A549 (cell line): ENCODE measurements at regions not wholly inside any gene's neighbourhood (a gene's known extent, or its start where the extent isn't known, plus 50 kb on each side); places are given as distances from the start of the nearest gene placed in this dataset.

ENCODE experiments used
- ATAC-seq, 2 experiments: fragments of 200-7000 bp in 1 of 2; fragments of >200 bp in 1 of 2; cut with Nextera tagmentation in 1 of 2; cut with Tn5 transposase in 1 of 2; 3 replicates each; pipeline versions ENCODE4 v1.8.0 to v1.9.1; 2018 to 2020; ENCODE audit warnings: mild to moderate bottlenecking in 1 of 2, moderate library complexity in 1 of 2
- CTCF ChIA-PET: fragments of 300-600 bp; sonication (Branson Sonifier 250); formaldehyde crosslinking; extraction: SDS; loops from one replicate; lab custom pipeline; 2021; ENCODE audit warnings: antibody characterized with exemption, inconsistent platforms; lab: Yijun Ruan, JAX
- POLR2A ChIA-PET: fragments of 350-600 bp; formaldehyde crosslinking; extraction: SDS; loops from one replicate; lab custom pipeline; 2021; ENCODE audit warnings: antibody characterized with exemption, inconsistent platforms; lab: Yijun Ruan, JAX
- DNase-seq, 2 experiments: peaks; one replicate each; pipeline versions ENCODE4 v3.0.0 to v3.0.0-alpha.2; 2011 to 2016; ENCODE audit warnings: low read depth in 1 of 2, low spot score in 1 of 2
- FAIRE-seq: peaks from 2 replicates; lab custom pipeline; 2011; peaks lifted over from hg19 to GRCh38; lab: Jason Lieb, UNC
- H3K27ac ChIP-seq, 2 experiments: fragments of >200 bp; sonication (Bioruptor Twin); formaldehyde crosslinking; 3 replicates each; pipeline ENCODE4 v1.5.1; 2016 to 2017
- H3K4me1 ChIP-seq: fragments of >200 bp; sonication (Bioruptor Twin); formaldehyde crosslinking; 3 replicates; pipeline ENCODE4 v1.6.1; 2016
- H3K4me2 ChIP-seq: fragments of >200 bp; sonication (Bioruptor Twin); formaldehyde crosslinking; 3 replicates; pipeline ENCODE4 v1.6.1; 2016
- H3K4me3 ChIP-seq: fragments of >200 bp; sonication (Bioruptor Twin); formaldehyde crosslinking; 3 replicates; pipeline ENCODE4 v1.5.1; 2016
- H3K9me3 ChIP-seq: fragments of >200 bp; sonication (Bioruptor Twin); formaldehyde crosslinking; 3 replicates; pipeline ENCODE4 v1.6.1; 2016
- CHD2 ChIP-seq: fragments of 150-350 bp; IDR thresholded peaks from 2 replicates; pipeline ENCODE4 v1.6.1; 2014; ENCODE audit warnings: low read length; ENCODE audit not compliant: partially characterized antibody
- CHD4 ChIP-seq: fragments of 200-600 bp; sonication (generic); IDR thresholded peaks from 2 replicates; pipeline ENCODE4 v1.6.1; 2016; ENCODE audit warnings: antibody characterized with exemption, mild to moderate bottlenecking, borderline replicate concordance
- CTCF ChIP-seq: fragments of >200 bp; sonication (Bioruptor Twin); formaldehyde crosslinking; IDR thresholded peaks from 3 replicates; pipeline ENCODE4 v1.5.1; 2016
- EHF ChIP-seq: fragments of 250-450 bp; sonication (Bioruptor Pico); IDR thresholded peaks from 2 replicates; pipeline ENCODE4 v1.5.0; 2020; ENCODE audit warnings: mild to moderate bottlenecking
- FOSB ChIP-seq: fragments of 250-450 bp; sonication (Bioruptor Pico); IDR thresholded peaks from 2 replicates; pipeline ENCODE4 v1.5.0; 2020; ENCODE audit warnings: mild to moderate bottlenecking, moderate library complexity
- FOXS1 ChIP-seq: fragments of 250-450 bp; sonication (Bioruptor Pico); IDR thresholded peaks from 2 replicates; pipeline ENCODE4 v1.5.0; 2020; ENCODE audit warnings: mild to moderate bottlenecking, moderate library complexity
- HDAC2 ChIP-seq: fragments of 200-600 bp; sonication (generic); IDR thresholded peaks from 2 replicates; pipeline ENCODE4 v1.6.1; 2016
- HEYL ChIP-seq: fragments of 250-450 bp; sonication (Bioruptor Pico); IDR thresholded peaks from 2 replicates; pipeline ENCODE4 v1.8.0; 2021; ENCODE audit warnings: mild to moderate bottlenecking, moderate library complexity
- HOXA7 ChIP-seq: fragments of 250-450 bp; sonication (Bioruptor Pico); IDR thresholded peaks from 2 replicates; pipeline ENCODE4 v1.5.0; 2020; ENCODE audit warnings: mild to moderate bottlenecking, moderate library complexity
- HOXB13 ChIP-seq: fragments of 250-450 bp; sonication (Bioruptor Pico); IDR thresholded peaks from 2 replicates; pipeline ENCODE4 v1.5.0; 2020; ENCODE audit warnings: low read depth, mild to moderate bottlenecking, moderate library complexity
- HOXB5 ChIP-seq: fragments of 250-450 bp; sonication (Bioruptor Pico); IDR thresholded peaks from 2 replicates; pipeline ENCODE4 v1.5.0; 2020; ENCODE audit warnings: mild to moderate bottlenecking, moderate library complexity
- MAZ ChIP-seq: fragments of 150-350 bp; IDR thresholded peaks from 2 replicates; pipeline ENCODE4 v1.6.1; 2014; ENCODE audit warnings: antibody characterized with exemption, low read depth, low read length, borderline replicate concordance
- NR3C1 ChIP-seq: fragments of >200 bp; sonication (Bioruptor Twin); formaldehyde crosslinking; IDR thresholded peaks from 3 replicates; pipeline ENCODE4 v1.6.1; 2017
- PBX3 ChIP-seq: IDR thresholded peaks from 2 replicates; pipeline ENCODE4 v1.6.1; 2012
- PHF8 ChIP-seq: fragments of 200-600 bp; sonication (generic); IDR thresholded peaks from 2 replicates; pipeline ENCODE4 v1.6.1; 2016; ENCODE audit warnings: low read depth, mild to moderate bottlenecking, antibody characterized with exemption, moderate library complexity, borderline replicate concordance
- POLR2A ChIP-seq: IDR thresholded peaks from 2 replicates; pipeline ENCODE4 v1.6.1; 2012; ENCODE audit warnings: mild to moderate bottlenecking, low read length
- RAD21 ChIP-seq, 2 experiments: fragments of >200 bp in 1 of 2; sonication (Bioruptor Twin) in 1 of 2; formaldehyde crosslinking in 1 of 2; IDR thresholded peaks in 1 of 2; conservative IDR thresholded peaks in 1 of 2; 2 replicates in 1 of 2; 3 replicates in 1 of 2; pipeline ENCODE4 v1.6.1; 2012 to 2018; ENCODE audit warnings: inconsistent platforms in 1 of 2
- RARB ChIP-seq: fragments of 250-450 bp; sonication (Bioruptor Pico); IDR thresholded peaks from 2 replicates; pipeline ENCODE4 v1.8.0; 2021; ENCODE audit warnings: mild to moderate bottlenecking, moderate library complexity
- RFX5 ChIP-seq: fragments of 450-650 bp; IDR thresholded peaks from 2 replicates; pipeline ENCODE4 v1.7.1; 2014; ENCODE audit warnings: antibody characterized with exemption, mild to moderate bottlenecking, moderate library complexity
- RNF2 ChIP-seq: fragments of 200-600 bp; sonication (generic); IDR thresholded peaks from 2 replicates; pipeline ENCODE4 v1.6.1; 2016; ENCODE audit warnings: low read depth, mild to moderate bottlenecking, antibody characterized with exemption, moderate library complexity, borderline replicate concordance
- TP53 ChIP-seq: fragments of 250-450 bp; sonication (Bioruptor Pico); IDR thresholded peaks from 2 replicates; pipeline ENCODE4 v1.5.0; 2021; ENCODE audit warnings: mild to moderate bottlenecking, moderate library complexity
- ZNF302 ChIP-seq: fragments of 250-450 bp; sonication (Bioruptor Pico); IDR thresholded peaks from 2 replicates; pipeline ENCODE4 v1.9.0; 2021; ENCODE audit warnings: inconsistent platforms, mild to moderate bottlenecking, moderate library complexity
- ZSCAN20 ChIP-seq: fragments of 250-450 bp; sonication (Bioruptor Pico); IDR thresholded peaks from 2 replicates; pipeline ENCODE4 v1.8.0; 2022; ENCODE audit warnings: mild to moderate bottlenecking, moderate library complexity
- WGBS: methylation state at CpG from one replicate; pipeline ENCODE4 v1.1.6; 2017; ENCODE audit errors: missing lambda C conversion rate; 5-methylcytosine and 5-hydroxymethylcytosine counted together
- TF ChIP-seq, protein P1 (sequence below): fragments of 150-350 bp; IDR thresholded peaks from 2 replicates; pipeline ENCODE4 v1.6.1; 2014; ENCODE audit warnings: low read depth, mild to moderate bottlenecking, low read length
- TF ChIP-seq, protein P2 (sequence below): fragments of 250-450 bp; sonication (Bioruptor Pico); IDR thresholded peaks from 2 replicates; pipeline ENCODE4 v1.5.0; 2021; ENCODE audit warnings: mild to moderate bottlenecking, moderate library complexity, borderline replicate concordance
- TF ChIP-seq, protein P3 (sequence below): fragments of >200 bp; sonication (Bioruptor Twin); formaldehyde crosslinking; IDR thresholded peaks from 3 replicates; pipeline ENCODE4 v1.6.1; 2016

DNA sequence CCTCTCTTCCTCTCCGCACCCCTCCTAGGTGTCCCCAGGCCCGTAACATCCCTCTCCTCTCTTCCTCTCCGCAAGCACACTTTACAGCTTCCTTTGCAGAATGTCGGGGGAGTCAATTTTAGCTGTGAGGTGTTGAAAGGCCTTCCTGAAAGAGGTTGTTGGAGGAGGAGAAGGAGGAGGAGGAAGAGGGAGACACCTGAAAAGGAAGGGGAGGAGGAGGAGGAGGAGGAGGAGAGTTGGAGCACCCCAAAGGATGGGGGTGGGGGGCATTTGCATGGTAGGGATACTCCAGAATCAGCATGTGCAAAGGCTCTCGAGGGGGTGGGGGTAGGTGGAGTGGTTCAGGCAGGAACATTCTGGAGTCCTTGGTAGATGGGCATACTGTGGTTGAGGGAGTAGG, 1045.1 kb downstream of the TBC1D22A start (continued):
- TF ChIP-seq, protein P1, sequence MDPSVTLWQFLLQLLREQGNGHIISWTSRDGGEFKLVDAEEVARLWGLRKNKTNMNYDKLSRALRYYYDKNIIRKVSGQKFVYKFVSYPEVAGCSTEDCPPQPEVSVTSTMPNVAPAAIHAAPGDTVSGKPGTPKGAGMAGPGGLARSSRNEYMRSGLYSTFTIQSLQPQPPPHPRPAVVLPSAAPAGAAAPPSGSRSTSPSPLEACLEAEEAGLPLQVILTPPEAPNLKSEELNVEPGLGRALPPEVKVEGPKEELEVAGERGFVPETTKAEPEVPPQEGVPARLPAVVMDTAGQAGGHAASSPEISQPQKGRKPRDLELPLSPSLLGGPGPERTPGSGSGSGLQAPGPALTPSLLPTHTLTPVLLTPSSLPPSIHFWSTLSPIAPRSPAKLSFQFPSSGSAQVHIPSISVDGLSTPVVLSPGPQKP = no peak
- no peak for TF ChIP-seq HOXB5 (CRISPR knock-in tag)

DNA sequence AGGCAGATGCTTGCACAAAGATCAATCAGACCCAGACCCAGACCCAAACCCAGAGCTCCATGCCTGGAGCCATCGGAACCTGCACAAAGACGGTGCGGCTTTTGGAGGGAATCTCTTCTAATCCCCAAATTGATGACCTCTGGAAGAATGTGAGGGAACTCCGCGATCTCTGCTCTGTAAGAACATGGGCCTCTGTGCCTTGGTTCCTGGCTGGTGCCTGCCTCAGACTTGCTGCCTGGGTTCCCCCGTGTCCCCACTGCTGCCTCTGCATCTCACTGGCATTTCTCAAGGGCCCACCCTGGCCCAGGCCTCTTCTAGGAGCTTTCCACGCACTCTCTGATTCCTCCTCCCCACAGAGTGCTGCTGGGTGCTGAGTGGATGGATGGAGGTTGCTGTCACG, 1044.4 kb downstream of the TBC1D22A start:
- Histone ChIP-seq H3K4me3 (no peak overlapping the region), H3K27ac (no peak overlapping the region), H3K4me1 (no peaks in the 10 kb centered on the region), H3K4me2 (no peak overlapping the region), H3K9me3 (no peaks in the 10 kb centered on the region)
- no peak for ATAC-seq
- ChIA-PET POLR2A (no interaction called here), CTCF (no interaction called here)
- WGBS = 70% methylated on average over 4 of the region's 8 CpGs
- TF ChIP-seq POLR2A (no peak), FOSB (CRISPR knock-in tag) (no peak), PBX3 (no peak), EHF (CRISPR knock-in tag) (no peak), ZSCAN20 (CRISPR knock-in tag) (no peak), CHD4 (no peak), RNF2 (no peak)
- TF ChIP-seq, protein P1 = no peak
- no peak for FAIRE-seq
- DNase-seq = no peak

- ATAC-seq (no peak), FAIRE-seq (no peak)
- ChIA-PET CTCF (no interaction called here), POLR2A (no interaction called here)
- Histone ChIP-seq H3K4me1 (no peaks in the 10 kb centered on the region), H3K27ac (no peak overlapping the region), H3K4me2 (no peak overlapping the region)
- TF ChIP-seq HEYL (CRISPR knock-in tag) (no peak), CHD2 (no peak), RFX5 (no peak), RAD21 (conservative IDR thresholded peaks at IDR 0.05 in 1 of 2, IDR thresholded peaks at IDR 0.05 in 1 of 2) (no peak), ZNF302 (CRISPR knock-in tag) (no peak), PHF8 (no peak), HOXB13 (CRISPR knock-in tag) (no peak), HOXA7 (CRISPR knock-in tag) (no peak), TP53 (CRISPR knock-in tag) (no peak), CTCF (no peak), HDAC2 (no peak), FOXS1 (no peak), NR3C1 (no peak), MAZ (no peak), RARB (CRISPR knock-in tag) (no peak), RNF2 (no peak)
- TF ChIP-seq, protein P2, sequence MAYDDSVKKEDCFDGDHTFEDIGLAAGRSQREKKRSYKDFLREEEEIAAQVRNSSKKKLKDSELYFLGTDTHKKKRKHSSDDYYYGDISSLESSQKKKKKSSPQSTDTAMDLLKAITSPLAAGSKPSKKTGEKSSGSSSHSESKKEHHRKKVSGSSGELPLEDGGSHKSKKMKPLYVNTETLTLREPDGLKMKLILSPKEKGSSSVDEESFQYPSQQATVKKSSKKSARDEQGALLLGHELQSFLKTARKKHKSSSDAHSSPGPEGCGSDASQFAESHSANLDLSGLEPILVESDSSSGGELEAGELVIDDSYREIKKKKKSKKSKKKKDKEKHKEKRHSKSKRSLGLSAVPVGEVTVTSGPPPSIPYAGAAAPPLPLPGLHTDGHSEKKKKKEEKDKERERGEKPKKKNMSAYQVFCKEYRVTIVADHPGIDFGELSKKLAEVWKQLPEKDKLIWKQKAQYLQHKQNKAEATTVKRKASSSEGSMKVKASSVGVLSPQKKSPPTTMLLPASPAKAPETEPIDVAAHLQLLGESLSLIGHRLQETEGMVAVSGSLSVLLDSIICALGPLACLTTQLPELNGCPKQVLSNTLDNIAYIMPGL (CRISPR knock-in tag) = no peak
- TF ChIP-seq, protein P1 = no peak
- TF ChIP-seq, protein P3, sequence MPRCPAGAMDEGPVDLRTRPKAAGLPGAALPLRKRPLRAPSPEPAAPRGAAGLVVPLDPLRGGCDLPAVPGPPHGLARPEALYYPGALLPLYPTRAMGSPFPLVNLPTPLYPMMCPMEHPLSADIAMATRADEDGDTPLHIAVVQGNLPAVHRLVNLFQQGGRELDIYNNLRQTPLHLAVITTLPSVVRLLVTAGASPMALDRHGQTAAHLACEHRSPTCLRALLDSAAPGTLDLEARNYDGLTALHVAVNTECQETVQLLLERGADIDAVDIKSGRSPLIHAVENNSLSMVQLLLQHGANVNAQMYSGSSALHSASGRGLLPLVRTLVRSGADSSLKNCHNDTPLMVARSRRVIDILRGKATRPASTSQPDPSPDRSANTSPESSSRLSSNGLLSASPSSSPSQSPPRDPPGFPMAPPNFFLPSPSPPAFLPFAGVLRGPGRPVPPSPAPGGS = no peak
- TF ChIP-seq, all 56 proteins: peak for 0
- Histone ChIP-seq H3K4me3 (no peak overlapping the region), H3K9me3 (no peaks in the 10 kb centered on the region)
- DNase-seq = no peak
- WGBS = 75% methylated on average over 5 of the region's 6 CpGs
Observed at GRCh38 chr22:47805394-47805935, 1043.0 kb downstream of the TBC1D22A start.
